ENCODE measurements at regions not wholly inside any gene's neighbourhood (a gene's known extent, or its start where the extent isn't known, plus 50 kb on each side); places are given as distances from the start of the nearest gene placed in this dataset.
A peak's percentile ranks its signal among the peaks of the same experiment; 100 is the strongest.

- H3K4me3 ChIP-seq (ENCODE audit: low read length), result no peak overlapping the region
- no peak for DNase-seq (ENCODE audit: low read depth)
- TF ChIP-seq CTCF (conservative IDR thresholded peaks at IDR 0.05; ENCODE audit: low read depth, low read length), result no peak
Measured at GRCh38 chr13:47518530-47518929, 482.5 kb downstream of the SUCLA2 start.

GRCh38 chr13:47511647-47512046 is 489.4 kb downstream of the SUCLA2 start:
- DNase-seq (ENCODE audit: low read depth), result no peak
- TF ChIP-seq CTCF (conservative IDR thresholded peaks at IDR 0.05; ENCODE audit: low read depth, low read length), result no peak
- H3K4me3 ChIP-seq (ENCODE audit: low read length), result no peak overlapping the region

GRCh38 chr13:47508527-47509228 is 492.4 kb downstream of the SUCLA2 start:
- no peak for DNase-seq (ENCODE audit: low read depth)
- TF ChIP-seq CTCF (conservative IDR thresholded peaks at IDR 0.05; ENCODE audit: low read depth, low read length), result no peak

GRCh38 chr13:47503475-47503874 is 497.6 kb downstream of the SUCLA2 start:
- DNase-seq (ENCODE audit: low read depth), result no peak
- TF ChIP-seq CTCF (conservative IDR thresholded peaks at IDR 0.05; ENCODE audit: low read depth, low read length), result no peak

More at GRCh38 chr13:47508527-47509228, 492.4 kb downstream of the SUCLA2 start:
- H3K4me3 ChIP-seq (ENCODE audit: low read length), result no peak overlapping the region

GRCh38 chr13:47502166-47502565 is 498.9 kb downstream of the SUCLA2 start:
- no peak for TF ChIP-seq CTCF (conservative IDR thresholded peaks at IDR 0.05; ENCODE audit: low read depth, low read length)
- DNase-seq (ENCODE audit: low read depth), result no peak
- H3K4me3 ChIP-seq (ENCODE audit: low read length), result no peak overlapping the region

More at GRCh38 chr13:47503475-47503874, 497.6 kb downstream of the SUCLA2 start:
- no peak overlapping the region for H3K4me3 ChIP-seq (ENCODE audit: low read length)

- no peak overlapping the region for H3K4me3 ChIP-seq (ENCODE audit: low read length)
- DNase-seq (ENCODE audit: low read depth), result peak; percentile 27
Measured at GRCh38 chr13:47499358-47500150, 501.5 kb downstream of the SUCLA2 start.

More at GRCh38 chr13:47499358-47500150, 501.5 kb downstream of the SUCLA2 start:
- TF ChIP-seq CTCF (conservative IDR thresholded peaks at IDR 0.05; ENCODE audit: low read depth, low read length), result no peak
